ENCODE measurements at regions not wholly inside any gene's neighbourhood (a gene's known extent, or its start where the extent isn't known, plus 50 kb on each side); places are given as distances from the start of the nearest gene placed in this dataset.

DNA sequence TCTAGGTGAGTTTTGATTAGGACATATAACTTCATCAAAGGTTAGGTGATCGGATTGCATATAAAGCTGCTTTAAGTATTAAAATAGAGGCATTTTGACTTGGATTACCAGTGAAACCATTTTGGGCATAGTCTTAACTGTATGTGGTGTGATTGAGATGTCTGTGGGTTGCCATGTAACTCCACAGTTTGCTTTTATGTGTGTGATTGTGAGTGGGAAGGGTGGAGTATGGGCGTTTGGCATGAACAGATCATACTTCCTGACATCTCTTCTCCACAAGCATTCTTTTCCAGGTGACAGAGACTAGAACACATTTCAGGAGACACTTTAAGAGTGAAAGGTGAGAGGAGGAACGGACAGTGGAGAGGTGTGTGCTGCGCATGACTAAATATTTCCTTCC lies 136.1 kb downstream of the CEP135 start:
- H4K8ac ChIP-seq (replicated peaks; ENCODE audit: insufficient read length, low read depth, low read length) = no peak overlapping the region
- H3K23me2 ChIP-seq (ENCODE audit: insufficient read length, low read depth, low read length, poor library complexity, severe bottlenecking) = no peaks in the 10 kb centered on the region
- WGBS (ENCODE audit: extremely low coverage, insufficient read length, low lambda C conversion rate) = no CpG with 5 or more reads among the region's 4 CpGs
- H3K79me2 ChIP-seq (ENCODE audit: insufficient read depth, low read length) = no peaks in the 10 kb centered on the region
- no peak overlapping the region for H2AFZ ChIP-seq (ENCODE audit: low read length)
- peaks cover 7% of the 10 kb centered on the region for H3K4me1 ChIP-seq (ENCODE audit: insufficient read depth, low read length)
- no peak overlapping the region for H3K4me2 ChIP-seq (ENCODE audit: insufficient read depth, insufficient read length, low read length)
- H4K91ac ChIP-seq (ENCODE audit: insufficient read length, low read depth, low read length) = no peak overlapping the region
- no peak overlapping the region for H2BK12ac ChIP-seq (ENCODE audit: insufficient read length, low read depth, low read length)
- peaks cover 3% of the 10 kb centered on the region in 2 experiments for H3K4me1 Mint-ChIP-seq
- H3K79me1 ChIP-seq (ENCODE audit: insufficient read depth, low read depth, low read length, poor library complexity, severe bottlenecking) = no peaks in the 10 kb centered on the region
- H2BK15ac ChIP-seq (ENCODE audit: low read depth, low read length) = no peak overlapping the region
- no peaks in the 10 kb centered on the region for H4K20me1 ChIP-seq (ENCODE audit: control insufficient read depth, insufficient read depth, insufficient read length)
- no peak overlapping the region for H3K56ac ChIP-seq (ENCODE audit: insufficient read length, low read depth, low read length)
- H2BK120ac ChIP-seq (ENCODE audit: low read depth, low read length, poor library complexity, severe bottlenecking) = no peak overlapping the region
- no peak overlapping the region for H3K27ac Mint-ChIP-seq
- no peaks in the 10 kb centered on the region for H3K27me3 Mint-ChIP-seq (ENCODE audit: low read depth)
- no peak overlapping the region for H3K23ac ChIP-seq (ENCODE audit: insufficient read length, low read depth, low read length)
- H3T11ph ChIP-seq (ENCODE audit: low read length) = no peak overlapping the region
- no peaks in the 10 kb centered on the region for H3K36me3 Mint-ChIP-seq (ENCODE audit: insufficient read depth in 1 of 3, low read depth in 3 of 3)
- no peaks in the 10 kb centered on the region for H3K27me3 ChIP-seq (ENCODE audit: insufficient read depth, low read length)
- no peaks in the 10 kb centered on the region for H3K9me3 Mint-ChIP-seq
- DNase-seq = no peak
- no peak overlapping the region for H3K4me3 Mint-ChIP-seq
- H3K9ac ChIP-seq (ENCODE audit: extremely low read depth, insufficient read length, low read length) = no peak overlapping the region
- H4K5ac ChIP-seq (ENCODE audit: insufficient read length, low read depth, low read length) = no peak overlapping the region
- H3K9me3 ChIP-seq (ENCODE audit: control insufficient read depth, low read depth, low read length) = no peaks in the 10 kb centered on the region
- H3K18ac ChIP-seq (ENCODE audit: insufficient read length, low read depth, low read length) = no peak overlapping the region
- no peak overlapping the region for H3K27ac ChIP-seq (ENCODE audit: insufficient read length, low read depth, low read length)
- no peak overlapping the region for H2BK5ac ChIP-seq (ENCODE audit: insufficient read length, low read length)
- H3K14ac ChIP-seq (ENCODE audit: insufficient read depth, low read length) = no peak overlapping the region
- H2BK20ac ChIP-seq (ENCODE audit: low read depth, low read length, poor library complexity, severe bottlenecking) = no peak overlapping the region
- TF ChIP-seq, protein P1, sequence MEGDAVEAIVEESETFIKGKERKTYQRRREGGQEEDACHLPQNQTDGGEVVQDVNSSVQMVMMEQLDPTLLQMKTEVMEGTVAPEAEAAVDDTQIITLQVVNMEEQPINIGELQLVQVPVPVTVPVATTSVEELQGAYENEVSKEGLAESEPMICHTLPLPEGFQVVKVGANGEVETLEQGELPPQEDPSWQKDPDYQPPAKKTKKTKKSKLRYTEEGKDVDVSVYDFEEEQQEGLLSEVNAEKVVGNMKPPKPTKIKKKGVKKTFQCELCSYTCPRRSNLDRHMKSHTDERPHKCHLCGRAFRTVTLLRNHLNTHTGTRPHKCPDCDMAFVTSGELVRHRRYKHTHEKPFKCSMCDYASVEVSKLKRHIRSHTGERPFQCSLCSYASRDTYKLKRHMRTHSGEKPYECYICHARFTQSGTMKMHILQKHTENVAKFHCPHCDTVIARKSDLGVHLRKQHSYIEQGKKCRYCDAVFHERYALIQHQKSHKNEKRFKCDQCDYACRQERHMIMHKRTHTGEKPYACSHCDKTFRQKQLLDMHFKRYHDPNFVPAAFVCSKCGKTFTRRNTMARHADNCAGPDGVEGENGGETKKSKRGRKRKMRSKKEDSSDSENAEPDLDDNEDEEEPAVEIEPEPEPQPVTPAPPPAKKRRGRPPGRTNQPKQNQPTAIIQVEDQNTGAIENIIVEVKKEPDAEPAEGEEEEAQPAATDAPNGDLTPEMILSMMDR (conservative IDR thresholded peaks at IDR 0.05) = no peak
- H3K4ac ChIP-seq (ENCODE audit: low read depth, low read length) = no peak overlapping the region
- no peak overlapping the region for H2AK5ac ChIP-seq (ENCODE audit: insufficient read length, low read length)

Measured in H9 (cell line).